C4-2B (cell line): ENCODE measurements at regions not wholly inside any gene's neighbourhood (a gene's known extent, or its start where the extent isn't known, plus 50 kb on each side); places are given as distances from the start of the nearest gene placed in this dataset.
"Not testable (repeated sequence)": the region's sequence is repeated elsewhere in the genome, so short reads cannot be mapped to it uniquely, and the experiment has no call there.

Experiments used
- H3K27ac ChIP-seq: fragments of 450-650 bp; 2 replicates; pipeline ENCODE4 v1.5.1; 2017
- TF ChIP-seq, protein P1 (sequence below): fragments of 450-650 bp; conservative IDR thresholded peaks from 2 replicates; pipeline ENCODE4 v1.5.1; 2017; ENCODE audit warnings: mild to moderate bottlenecking

DNA sequence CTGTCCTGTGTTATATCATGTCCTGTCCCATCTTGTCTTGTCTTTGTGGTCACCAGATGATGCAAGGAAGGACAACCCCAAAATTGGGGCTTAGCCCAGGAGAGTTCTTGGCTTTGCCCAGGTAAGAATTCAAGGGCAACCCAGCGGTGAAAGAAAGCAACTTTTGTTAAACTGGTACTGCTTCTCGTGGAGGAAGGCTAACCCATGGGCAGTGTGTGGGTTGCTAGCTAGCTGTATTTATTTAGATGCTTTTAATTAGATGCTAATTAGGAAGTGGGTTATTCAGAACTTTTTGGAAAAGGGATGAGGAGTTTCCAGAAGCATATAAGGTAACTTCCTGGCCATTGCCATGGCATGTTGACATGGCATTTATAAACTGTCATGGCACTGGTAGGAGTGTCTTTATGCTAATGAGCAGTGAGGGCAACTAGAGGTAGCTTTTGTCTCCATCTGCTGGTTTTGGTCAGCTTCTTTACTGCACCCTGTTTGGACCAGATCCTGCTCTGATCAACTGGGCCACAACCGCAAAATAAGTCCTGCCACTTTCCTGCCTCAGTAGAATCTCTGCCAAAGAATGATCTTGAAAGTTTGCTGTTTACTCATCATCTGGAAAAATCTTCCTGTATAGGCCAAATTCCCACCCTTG lies 95.8 kb upstream of the FCGR1A start:
- H3K27ac ChIP-seq: not testable (repeated sequence)
- TF ChIP-seq, protein P1, sequence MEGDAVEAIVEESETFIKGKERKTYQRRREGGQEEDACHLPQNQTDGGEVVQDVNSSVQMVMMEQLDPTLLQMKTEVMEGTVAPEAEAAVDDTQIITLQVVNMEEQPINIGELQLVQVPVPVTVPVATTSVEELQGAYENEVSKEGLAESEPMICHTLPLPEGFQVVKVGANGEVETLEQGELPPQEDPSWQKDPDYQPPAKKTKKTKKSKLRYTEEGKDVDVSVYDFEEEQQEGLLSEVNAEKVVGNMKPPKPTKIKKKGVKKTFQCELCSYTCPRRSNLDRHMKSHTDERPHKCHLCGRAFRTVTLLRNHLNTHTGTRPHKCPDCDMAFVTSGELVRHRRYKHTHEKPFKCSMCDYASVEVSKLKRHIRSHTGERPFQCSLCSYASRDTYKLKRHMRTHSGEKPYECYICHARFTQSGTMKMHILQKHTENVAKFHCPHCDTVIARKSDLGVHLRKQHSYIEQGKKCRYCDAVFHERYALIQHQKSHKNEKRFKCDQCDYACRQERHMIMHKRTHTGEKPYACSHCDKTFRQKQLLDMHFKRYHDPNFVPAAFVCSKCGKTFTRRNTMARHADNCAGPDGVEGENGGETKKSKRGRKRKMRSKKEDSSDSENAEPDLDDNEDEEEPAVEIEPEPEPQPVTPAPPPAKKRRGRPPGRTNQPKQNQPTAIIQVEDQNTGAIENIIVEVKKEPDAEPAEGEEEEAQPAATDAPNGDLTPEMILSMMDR: peak; percentile 11; the same call in 1 of the 2 replicates

DNA sequence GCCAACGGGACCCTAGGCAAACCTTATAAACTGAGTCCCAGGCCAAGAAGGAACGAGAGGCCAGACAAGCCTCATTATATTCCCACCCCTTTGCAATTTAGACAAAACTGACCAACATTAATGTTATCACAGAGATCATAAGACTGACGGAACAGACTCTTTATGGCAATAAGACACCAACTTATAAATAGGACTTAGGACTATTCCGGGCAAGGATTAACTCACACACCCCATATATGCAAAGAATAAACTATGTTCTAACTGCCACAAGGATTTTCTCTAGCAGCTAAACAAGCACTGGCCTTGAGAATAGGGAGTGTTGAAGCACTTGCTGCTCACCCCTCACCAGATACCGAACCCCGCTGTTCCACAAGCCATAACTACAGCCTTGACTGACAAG lies 91.1 kb upstream of the FCGR1A start:
- not testable (repeated sequence) for H3K27ac ChIP-seq

DNA sequence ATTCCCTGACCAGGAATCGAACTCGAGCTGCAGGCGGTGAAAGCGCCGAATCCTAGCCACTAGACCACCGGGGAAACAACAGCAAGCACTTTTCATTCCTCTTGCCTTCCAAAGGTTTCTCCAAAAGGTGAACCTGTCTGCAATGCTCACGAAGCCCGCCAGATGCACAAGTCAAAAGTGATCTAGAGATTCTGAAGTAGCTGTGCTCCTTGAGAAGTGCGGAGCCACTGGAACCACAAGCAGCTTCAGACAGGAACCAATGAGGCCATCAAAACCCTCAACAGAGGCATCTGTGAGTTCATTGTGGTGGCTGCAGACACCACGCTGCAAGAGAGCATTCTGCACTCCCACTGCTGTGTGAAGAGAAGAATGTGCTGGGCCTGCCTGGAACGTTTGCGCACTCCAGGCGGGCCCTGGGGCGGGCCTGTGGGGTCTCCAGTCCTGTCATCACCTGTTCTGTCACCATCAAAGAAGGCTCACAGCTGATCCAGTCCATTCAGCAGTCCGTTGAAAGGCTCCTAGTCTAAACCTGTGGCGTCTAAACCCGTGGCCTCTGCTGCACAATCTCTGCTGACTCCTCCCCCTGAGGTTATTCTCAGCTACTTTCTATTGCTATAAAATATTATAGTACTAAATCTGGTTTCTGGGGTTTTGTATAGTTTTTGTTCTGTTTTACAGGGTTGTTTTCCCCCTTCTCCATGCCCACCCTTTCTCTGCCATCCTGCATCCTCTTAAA lies 89.5 kb upstream of the FCGR1A start:
- H3K27ac ChIP-seq: not testable (repeated sequence)

DNA sequence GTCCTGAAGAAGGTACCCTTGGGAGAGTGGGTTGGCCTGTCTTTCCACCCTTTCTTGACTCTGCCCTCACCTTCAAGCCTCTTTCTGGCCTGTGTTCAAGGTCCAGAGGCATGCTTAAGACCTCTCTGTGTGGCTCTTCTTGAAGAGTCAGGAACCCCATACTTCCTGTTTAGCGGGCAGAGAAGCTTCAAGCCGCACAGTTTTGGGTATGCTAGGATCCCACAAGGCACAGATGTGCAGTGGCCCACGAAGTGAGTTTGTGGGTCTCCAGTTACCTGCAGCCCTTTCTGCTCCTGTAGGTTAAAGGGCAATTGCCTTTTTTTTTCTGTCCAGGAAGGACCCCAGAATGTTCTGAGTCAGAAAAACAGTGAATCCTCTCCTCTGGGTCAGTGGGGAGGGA lies 87.4 kb upstream of the FCGR1A start:
- not testable (repeated sequence) for H3K27ac ChIP-seq

DNA sequence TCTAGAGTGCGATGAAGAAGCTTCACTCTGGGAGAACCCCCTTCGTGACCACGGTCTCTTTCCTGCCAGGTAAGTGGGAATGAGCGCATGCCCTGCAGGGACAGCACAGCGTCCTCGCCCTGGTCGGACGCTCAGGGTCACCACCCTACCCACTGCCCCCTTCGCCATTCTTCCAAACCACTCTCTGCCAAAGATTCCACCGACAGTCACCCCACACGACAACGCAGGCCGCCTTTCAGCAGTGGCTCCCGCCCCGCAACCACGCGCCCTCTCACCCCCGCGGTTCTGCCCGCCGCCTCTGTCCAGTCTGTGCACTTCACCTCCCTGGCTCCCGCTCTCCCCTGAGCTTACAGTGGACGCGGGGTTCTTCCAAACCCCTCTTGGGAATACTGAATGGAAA lies 82.3 kb upstream of the FCGR1A start:
- not testable (repeated sequence) for H3K27ac ChIP-seq

DNA sequence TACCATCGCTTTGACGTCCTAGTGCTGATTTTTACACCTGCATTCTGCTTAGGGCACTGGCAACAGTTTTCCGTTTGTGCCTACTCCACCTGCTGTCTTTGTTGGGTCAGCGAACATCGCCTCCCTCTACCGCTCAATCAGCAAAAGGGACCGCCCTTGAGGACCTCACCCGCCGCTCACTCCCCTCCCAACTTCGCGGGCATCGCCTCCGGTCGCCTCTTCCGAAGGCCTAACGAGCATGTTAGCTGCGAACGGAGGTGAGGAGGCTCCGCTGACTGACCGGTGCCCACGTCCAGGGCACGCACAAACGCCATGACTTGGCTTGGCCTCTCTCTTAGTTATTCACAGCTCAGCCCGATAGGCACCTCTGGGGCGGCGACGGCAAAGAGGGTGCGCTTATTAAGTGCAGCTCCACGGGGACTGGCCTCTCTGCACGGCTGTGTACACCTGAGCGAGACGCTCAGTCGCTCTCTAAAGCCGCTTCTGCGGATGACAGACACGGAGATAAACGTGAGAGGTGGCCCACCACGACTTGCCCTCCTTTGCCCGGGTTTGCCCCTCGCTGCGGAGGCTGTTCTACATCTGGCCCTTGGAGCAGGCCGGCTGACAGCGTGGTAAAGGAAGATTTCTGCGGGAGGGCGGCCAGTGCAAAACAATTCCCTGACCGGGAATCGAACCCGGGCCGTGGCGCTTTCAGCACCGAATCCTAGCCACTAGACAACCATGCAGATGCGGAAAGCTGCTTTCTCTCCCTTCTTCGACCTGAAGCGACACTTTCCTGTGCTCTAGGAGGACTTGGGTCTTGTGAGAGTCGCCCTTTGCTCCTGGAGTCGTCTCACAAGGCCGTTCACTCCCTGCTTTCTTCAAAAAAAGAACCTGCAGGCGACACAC lies 81.6 kb upstream of the FCGR1A start:
- H3K27ac ChIP-seq: not testable (repeated sequence)

DNA sequence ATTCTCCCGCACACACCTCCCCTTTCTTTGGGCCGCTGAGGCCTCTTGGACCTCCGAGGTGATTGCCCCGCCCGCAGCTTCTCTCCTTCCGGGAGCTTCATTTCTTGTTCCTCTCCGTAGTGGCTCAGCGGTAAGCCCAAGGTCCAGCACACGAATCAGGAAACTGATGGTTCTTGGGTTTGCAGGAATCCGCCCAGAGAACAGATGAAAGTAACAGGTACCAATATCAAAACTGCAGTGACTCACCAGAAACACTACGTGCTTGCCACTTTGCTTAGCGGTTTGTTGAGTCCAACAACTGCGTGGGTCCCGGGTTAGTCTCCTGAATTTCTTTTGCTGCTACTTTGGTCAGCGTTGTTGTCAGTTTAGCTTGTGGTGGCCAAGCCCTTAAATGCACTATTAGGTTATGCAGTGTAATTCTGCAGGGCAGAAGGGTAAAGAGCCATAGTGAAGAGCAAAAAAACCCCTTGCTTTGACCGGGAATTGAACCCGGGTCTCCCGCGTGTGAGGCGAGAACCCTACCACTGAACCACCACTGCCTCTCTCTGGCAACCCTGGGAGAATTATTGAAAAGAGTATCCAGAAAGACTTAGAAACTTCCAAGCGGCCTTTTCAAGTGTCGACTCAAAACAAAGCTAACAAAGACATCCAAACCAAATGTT lies 74.2 kb upstream of the FCGR1A start:
- H3K27ac ChIP-seq: not testable (repeated sequence)

DNA sequence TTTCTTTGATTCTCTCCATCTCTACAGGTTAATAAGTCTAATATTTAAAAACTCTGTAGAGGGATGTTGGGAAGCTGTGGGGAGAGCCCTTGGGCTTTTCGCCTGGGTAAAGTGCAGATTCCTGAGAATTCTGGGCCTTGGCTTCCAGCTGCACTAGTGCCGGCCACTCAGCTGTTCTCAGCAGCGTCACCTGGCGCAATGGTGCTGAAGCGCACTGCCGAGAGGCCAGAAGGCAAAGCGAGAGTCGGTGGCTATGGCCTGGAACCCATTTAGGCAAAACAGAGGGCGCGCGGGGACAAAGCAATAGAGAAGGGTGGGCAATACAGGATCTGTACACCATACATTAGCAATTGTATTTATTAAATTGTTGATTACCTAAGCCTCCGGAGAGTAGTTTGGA lies 70.8 kb upstream of the FCGR1A start:
- not testable (repeated sequence) for H3K27ac ChIP-seq

DNA sequence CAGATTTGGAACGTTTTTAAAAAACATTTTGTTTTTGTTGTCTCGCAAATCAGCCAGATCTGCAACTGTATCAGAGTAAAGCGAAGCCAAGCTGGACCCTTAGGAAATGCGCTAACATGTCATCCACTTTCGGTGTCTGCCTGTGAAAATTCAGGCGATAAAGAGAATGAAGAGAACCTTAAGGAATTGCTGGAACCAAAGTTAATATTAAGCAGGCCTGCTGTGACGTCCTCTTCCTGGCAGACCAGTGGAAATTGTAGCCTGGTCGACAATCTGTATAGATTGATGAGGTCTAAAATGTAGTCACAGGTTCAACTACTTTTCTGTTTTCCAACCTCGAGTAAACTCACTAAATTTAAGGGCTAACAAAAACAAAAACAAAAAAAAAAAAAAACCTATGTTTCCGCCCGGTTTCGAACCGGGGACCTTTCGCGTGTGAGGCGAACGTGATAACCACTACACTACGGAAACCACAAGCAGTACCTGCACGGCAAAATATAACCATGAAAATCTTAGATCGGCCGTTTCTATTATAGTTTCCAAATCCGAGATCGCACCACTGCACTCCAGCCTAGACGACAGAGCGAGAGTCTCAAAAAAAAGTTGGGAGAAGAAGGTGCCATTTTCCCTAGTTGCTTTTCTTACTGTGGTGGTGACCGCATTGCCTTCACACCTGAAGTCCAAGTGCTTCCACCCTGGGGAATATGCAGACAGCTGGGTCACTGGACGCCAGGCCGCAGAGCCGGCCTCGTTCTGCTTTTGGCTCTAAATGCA lies 70.2 kb upstream of the FCGR1A start:
- not testable (repeated sequence) for H3K27ac ChIP-seq

DNA sequence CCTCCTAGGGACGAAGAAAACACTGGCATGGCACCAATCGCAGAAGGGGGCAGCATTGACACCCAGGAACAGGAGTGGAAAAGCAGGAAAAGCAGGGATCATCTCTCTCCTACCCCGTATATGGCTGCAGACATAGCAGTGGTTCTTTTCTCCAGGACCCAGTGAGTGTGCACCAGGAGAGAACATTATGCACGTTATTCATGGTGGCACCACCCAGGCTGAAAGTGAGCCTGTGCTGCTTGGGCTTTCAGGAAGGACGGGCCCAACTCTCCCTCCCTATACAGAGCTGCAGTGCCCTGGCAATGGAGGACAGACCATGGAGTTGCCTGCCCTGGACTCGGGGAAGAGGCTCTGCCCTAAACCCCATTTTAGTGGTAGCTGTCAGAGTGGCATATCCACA lies 69.0 kb upstream of the FCGR1A start:
- H3K27ac ChIP-seq: not testable (repeated sequence)

DNA sequence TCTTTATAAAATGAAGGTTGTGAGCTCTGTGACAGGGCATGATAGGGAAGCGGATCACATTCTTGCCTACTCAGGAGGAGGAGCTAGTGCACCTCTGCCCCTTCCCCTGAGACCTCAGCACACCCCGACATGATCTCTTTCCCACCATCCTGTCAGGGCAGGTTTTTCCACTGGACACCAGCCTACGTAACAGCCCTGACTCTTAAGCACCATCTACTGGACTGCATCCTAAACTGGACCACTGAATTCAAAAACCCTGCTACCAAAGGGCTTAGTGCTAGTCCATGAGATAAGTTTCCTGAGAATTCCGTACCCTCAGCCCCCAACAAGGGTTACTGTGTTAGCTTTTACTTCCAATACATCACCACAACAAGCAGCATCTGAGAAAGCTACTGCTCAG lies 68.5 kb upstream of the FCGR1A start:
- not testable (repeated sequence) for H3K27ac ChIP-seq

DNA sequence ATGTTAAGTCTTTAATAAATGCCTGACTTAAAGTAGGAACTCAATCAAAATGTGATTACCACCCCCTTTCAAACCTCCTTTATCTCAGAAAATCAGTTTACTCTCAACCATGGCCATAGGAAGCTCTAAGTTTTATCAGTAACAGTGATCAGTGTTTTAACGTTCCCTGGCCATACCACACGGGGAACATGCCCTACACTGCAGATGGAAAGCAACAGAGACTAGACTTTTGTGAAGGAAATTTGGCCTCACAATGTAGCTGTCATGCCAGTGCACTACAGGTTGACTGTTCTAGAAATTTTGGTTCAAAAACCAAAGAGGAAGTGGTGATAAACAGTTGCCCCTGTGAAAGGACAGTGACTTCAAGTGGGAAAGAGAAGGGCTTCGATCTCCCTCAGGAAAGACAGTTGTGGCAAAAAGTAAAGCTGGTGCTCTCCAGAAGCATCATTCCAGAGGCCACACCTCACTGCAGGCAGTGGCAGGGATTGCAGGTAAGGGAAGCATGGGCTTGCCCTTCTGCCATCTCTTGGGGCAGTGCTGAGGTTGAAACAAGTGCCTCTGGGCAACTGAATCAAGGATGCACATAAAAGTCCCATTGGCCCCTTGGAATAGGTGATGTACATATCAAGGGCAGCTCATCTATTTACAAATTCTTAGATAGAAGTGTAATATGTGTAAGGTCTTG lies 57.7 kb upstream of the FCGR1A start:
- not testable (repeated sequence) for H3K27ac ChIP-seq

DNA sequence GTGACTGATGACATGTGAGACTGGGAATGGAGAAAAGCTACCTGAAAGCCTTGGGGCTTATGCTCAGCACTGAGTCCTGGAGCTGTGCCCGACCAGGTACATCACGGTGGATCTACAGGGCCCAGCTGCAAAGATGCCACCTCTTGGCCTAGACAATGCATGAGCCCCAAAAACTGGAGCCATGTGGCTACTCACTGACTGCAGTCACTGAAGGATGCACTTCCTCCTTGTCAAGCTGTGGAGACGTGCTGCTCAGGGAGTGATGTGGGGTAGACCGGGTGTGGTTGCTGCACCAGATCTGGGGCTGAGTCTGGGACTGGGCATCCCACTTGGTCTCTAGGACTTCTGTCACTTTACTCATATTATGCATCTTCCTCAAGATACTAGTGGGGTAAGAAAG lies 55.8 kb upstream of the FCGR1A start:
- not testable (repeated sequence) for H3K27ac ChIP-seq

DNA sequence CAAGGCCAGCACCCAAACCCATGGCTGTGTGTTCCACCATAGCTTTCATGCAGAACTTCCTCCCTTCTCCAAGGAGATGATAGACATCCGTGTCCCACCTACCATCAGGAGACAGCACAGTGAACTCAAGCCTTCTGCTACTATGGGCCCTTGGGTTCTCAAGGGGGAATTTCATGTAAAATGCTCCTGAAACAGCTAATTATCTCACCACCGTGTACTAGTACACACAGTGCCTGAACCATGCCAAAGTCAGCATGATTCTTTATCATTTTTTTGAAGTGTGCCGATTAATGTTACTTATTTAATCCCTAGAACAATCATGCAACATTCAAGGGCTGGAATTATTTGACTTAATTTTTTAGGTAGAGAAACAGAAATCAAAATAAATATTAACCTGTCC lies 53.9 kb upstream of the FCGR1A start:
- not testable (repeated sequence) for H3K27ac ChIP-seq
